Medulla oblongata (tissue), 1 donor: ENCODE measurements at regions not wholly inside any gene's neighbourhood (a gene's known extent, or its start where the extent isn't known, plus 50 kb on each side); places are given as distances from the start of the nearest gene placed in this dataset.
A peak's percentile ranks its signal among the peaks of the same experiment; 100 is the strongest.

Source experiments
- DNase-seq: peaks from one replicate; pipeline ENCODE4 v3.0.0-alpha.2; 2015; ENCODE audit errors: extremely low spot score

DNA sequence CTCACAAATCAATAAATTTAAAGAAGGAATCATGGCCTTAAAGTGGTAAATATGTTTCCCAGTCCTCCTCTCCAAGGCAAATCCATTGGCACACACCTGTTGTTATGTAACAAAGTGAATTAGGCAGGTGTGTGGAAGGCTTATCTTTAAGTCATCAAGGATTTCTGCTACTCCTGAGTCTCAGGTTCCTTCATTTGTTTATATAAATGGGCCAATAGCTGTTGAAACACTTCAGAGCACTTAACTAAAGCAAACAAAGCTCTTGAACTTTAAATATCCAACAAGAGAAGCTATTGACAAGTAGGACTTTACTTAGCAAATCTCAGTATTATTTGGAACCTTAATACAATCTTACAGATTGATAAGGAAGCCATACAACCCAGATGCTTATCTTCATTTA, 99.3 kb upstream of the ESRRG start:
- DNase-seq = no peak

DNA sequence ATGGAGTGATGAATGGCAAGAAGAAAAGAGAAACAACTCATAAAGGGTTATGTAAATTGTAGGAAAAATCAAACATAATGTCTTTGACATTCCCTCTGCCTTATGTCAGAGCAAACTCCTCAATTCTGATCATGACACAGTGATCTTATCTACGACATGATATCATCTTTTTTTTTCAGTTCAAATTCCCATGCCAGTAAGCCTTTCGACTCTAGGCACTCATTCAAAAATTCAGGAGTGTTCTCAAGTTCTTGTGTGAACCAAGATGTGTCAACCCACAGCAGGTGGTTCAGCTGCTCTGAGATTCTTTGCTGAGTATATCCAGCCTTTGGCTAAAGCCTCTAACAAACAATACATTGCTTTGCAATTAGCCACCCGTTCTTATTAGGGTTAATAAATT, 97.1 kb upstream of the ESRRG start:
- no peak for DNase-seq

GRCh38 chr1:216818284-216818683, 95.1 kb upstream of the ESRRG start:
- no peak for DNase-seq

GRCh38 chr1:216815260-216816131, 92.3 kb upstream of the ESRRG start:
- peak; percentile 51 for DNase-seq

GRCh38 chr1:216814576-216815259, 91.5 kb upstream of the ESRRG start:
- no peak for DNase-seq

- DNase-seq = no peak
These were observed 89.7 kb upstream of the ESRRG start for GRCh38 chr1:216812966-216813365.

DNA sequence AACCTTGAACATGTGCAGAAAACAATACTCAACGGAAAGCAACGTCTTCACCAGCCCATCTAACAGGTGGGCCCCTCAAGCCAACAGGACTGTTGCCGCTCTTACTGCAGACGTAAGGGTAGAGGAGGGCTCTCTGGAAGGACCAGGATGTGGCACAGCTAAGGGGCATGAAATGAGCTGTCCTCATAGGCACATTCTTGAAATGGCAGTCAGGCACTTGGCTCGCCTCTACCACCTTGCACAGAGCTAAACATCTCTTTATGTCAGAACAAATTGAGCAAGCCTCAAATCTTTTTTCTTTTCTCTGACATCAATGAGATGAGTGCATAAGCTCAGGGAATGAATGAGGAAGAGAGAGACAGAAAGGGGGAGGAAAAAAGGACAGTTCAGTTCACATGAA, 86.4 kb upstream of the ESRRG start:
- DNase-seq = no peak

GRCh38 chr1:216807696-216808095, 84.5 kb upstream of the ESRRG start:
- DNase-seq = no peak

- no peak for DNase-seq
These were observed 82.7 kb upstream of the ESRRG start for GRCh38 chr1:216805953-216806352.

GRCh38 chr1:216805233-216805632, 82.0 kb upstream of the ESRRG start:
- DNase-seq = peak; percentile 17

DNA sequence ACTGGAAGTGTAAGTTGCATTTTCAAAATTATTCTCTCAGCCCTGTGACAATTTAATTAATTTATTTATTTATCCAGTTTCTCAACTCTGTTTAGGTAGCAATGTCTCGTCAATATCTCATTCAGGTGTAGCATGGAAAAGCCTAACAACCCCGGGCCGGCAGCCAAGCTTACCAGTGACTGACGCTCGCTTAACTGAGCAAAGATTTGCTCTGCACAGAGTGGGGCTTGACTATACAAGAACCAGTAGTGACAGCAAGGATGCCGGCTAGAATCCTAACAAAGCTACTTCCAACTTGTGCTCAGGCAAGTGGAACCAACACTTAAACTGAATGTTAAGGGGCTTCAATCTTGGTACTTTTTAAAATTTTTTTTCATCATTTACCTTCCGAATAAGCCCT, 80.9 kb upstream of the ESRRG start:
- DNase-seq = no peak

GRCh38 chr1:216794586-216794985, 71.4 kb upstream of the ESRRG start:
- DNase-seq = no peak

DNA sequence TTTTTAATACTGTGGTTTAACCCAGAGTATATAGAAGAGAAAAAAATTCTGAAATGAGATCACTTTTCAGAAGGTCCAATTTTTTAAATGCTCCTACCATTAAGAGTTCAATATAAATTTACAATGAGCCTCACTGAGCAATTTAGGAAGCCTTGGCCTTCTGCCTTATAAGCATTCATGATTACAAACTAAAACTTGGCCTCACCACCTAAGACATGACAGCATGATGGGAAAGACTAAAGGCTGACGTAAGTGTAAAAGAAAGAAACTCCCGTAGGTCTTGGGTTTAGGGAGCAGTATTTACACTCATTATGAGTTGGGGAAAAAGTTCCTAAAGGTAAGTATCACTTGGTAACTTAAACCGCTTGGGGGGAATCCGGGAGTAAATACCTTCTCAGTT, 70.7 kb upstream of the ESRRG start:
- DNase-seq = no peak

DNA sequence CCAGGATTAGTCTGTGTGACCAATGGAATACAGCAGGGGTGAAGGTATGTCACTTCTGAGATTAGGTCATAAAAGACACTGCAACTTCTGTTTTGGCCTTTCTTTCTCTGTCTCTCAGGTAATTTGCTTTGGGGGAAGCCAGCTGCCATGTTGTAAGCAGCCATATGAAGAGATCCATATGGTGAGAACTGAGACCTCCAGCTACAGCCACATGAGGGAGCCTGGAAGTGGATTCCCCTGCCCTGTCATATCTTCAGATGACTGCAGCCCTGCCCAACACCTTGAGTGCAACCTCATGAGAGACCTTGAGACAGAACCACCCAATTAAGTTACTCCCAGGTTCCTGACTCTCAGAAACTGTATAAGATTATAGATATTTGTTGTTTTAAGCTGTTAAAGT, 70.1 kb upstream of the ESRRG start:
- no peak for DNase-seq

DNA sequence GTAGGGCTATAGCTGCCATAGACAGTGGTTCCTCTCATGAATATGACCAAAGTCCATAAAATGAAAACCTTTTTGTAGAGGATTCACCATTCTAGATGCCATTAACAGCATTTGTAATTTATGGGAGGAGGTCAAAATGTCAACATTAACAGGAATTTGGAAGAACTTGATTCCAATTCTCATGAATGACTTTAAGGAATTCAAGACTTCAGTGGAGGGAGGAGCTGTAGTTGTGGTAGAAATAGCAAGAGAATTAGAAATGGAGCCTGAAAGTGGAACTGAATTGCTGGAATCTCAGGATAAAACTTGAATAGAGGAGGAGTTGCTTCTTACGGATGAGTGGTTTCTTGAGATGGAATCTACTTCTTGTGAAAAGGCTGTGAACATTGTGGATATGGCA, 65.4 kb upstream of the ESRRG start:
- DNase-seq = no peak

DNA sequence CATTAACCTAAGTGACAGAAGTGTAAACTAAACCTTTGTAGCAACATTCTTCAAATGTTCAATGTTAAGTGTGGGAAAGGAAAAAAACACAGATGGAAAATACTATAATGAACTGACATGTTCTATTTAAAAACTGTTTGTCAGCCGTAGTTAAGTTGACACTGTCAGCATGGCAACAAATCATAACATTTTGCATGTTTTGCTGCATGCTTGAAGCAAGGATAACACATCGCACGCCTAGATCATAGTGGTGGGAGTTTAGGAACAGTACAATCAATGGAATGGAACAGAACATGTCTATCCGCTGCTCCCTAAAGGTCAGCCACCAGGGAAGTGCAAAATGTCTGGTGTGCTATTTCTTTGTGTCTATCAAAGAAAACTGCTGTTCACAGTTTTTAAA, 62.5 kb upstream of the ESRRG start:
- no peak for DNase-seq

GRCh38 chr1:216785221-216785620, 62.0 kb upstream of the ESRRG start:
- DNase-seq = no peak

GRCh38 chr1:216779686-216780085, 56.5 kb upstream of the ESRRG start:
- no peak for DNase-seq

- no peak for DNase-seq
These were observed 55.5 kb upstream of the ESRRG start for GRCh38 chr1:216778737-216779136.

DNA sequence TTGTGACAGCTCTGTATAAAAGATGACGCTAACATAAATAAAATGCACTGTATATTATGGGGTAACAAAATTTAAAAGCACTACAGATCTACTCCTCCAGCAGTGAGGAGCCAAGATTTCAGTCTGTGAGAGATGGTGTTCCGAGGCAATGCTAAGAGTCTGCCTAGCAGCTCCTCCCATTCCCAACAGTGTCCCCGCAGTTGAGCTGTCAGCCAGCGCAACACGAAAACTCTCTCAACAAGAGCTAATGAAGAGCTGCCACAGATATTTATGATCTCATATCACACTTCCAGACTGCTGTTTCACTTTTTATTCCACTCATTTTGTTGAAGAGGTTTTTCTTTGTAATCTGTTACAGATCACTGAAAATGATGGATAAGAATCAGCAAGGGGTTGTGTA, 53.9 kb upstream of the ESRRG start:
- no peak for DNase-seq
